GM20000 (cell line): ENCODE measurements at regions not wholly inside any gene's neighbourhood (a gene's known extent, or its start where the extent isn't known, plus 50 kb on each side); places are given as distances from the start of the nearest gene placed in this dataset.
"Not testable (repeated sequence)": the region's sequence is repeated elsewhere in the genome, so short reads cannot be mapped to it uniquely, and the experiment has no call there.

Source experiments
- DNase-seq: peaks from one replicate; pipeline ENCODE4 v3.0.0; 2012; ENCODE audit warnings: low spot score
- CTCF ChIP-seq: IDR thresholded peaks from 2 replicates; pipeline ENCODE4 v1.5.1; 2012; ENCODE audit warnings: mild to moderate bottlenecking, control low read depth; ENCODE audit errors: extremely low read depth, missing control alignments

GRCh38 chr2:223328578-223328977, 273.6 kb downstream of the SCG2 start:
- no peak for DNase-seq
- TF ChIP-seq CTCF: no peak

GRCh38 chr2:223330747-223331146, 271.4 kb downstream of the SCG2 start:
- not testable (repeated sequence) for DNase-seq

GRCh38 chr2:223338016-223338415, 264.1 kb downstream of the SCG2 start:
- TF ChIP-seq CTCF: no peak
- DNase-seq: no peak

GRCh38 chr2:223357076-223357475, 245.1 kb downstream of the SCG2 start:
- no peak for TF ChIP-seq CTCF
- DNase-seq: no peak

GRCh38 chr2:223363085-223363484, 239.1 kb downstream of the SCG2 start:
- TF ChIP-seq CTCF: no peak
- no peak for DNase-seq

- no peak for DNase-seq
- TF ChIP-seq CTCF: no peak
Observed at GRCh38 chr2:223365158-223365679, 236.9 kb downstream of the SCG2 start.

- TF ChIP-seq CTCF: no peak
Observed at GRCh38 chr2:223366566-223366965, 235.6 kb downstream of the SCG2 start.

GRCh38 chr2:223368481-223368880, 233.7 kb downstream of the SCG2 start:
- DNase-seq: no peak
- TF ChIP-seq CTCF: no peak

More at GRCh38 chr2:223366566-223366965, 235.6 kb downstream of the SCG2 start:
- DNase-seq: no peak
